NCI-H226 (cell line): ENCODE measurements at regions not wholly inside any gene's neighbourhood (a gene's known extent, or its start where the extent isn't known, plus 50 kb on each side); places are given as distances from the start of the nearest gene placed in this dataset.

Experiments used
- DNase-seq: peaks from one replicate; pipeline ENCODE4 v3.0.0-alpha.2; 2015

GRCh38 chr10:71048971-71049615, 160.7 kb upstream of the PCBD1 start:
- DNase-seq: no peak

- DNase-seq: no peak
Observed at GRCh38 chr10:71049994-71050393, 161.6 kb upstream of the PCBD1 start.

- no peak for DNase-seq
Observed at GRCh38 chr10:71052076-71052660, 160.2 kb upstream of the UNC5B start.

- no peak for DNase-seq
Observed at GRCh38 chr10:71052708-71053107, 159.7 kb upstream of the UNC5B start.

GRCh38 chr10:71053169-71053895, 159.0 kb upstream of the UNC5B start:
- DNase-seq: no peak

- DNase-seq: no peak
Observed at GRCh38 chr10:71058308-71058707, 154.1 kb upstream of the UNC5B start.

GRCh38 chr10:71059054-71059818, 153.1 kb upstream of the UNC5B start:
- no peak for DNase-seq

GRCh38 chr10:71059943-71060342, 152.4 kb upstream of the UNC5B start:
- DNase-seq: no peak

GRCh38 chr10:71060476-71061426, 151.6 kb upstream of the UNC5B start:
- DNase-seq: no peak

GRCh38 chr10:71061472-71061871, 150.9 kb upstream of the UNC5B start:
- no peak for DNase-seq

- DNase-seq: no peak
Observed at GRCh38 chr10:71062156-71062555, 150.2 kb upstream of the UNC5B start.

GRCh38 chr10:71063401-71063800, 149.0 kb upstream of the UNC5B start:
- no peak for DNase-seq

GRCh38 chr10:71064413-71065118, 147.8 kb upstream of the UNC5B start:
- DNase-seq: no peak

- no peak for DNase-seq
Observed at GRCh38 chr10:71065659-71066058, 146.7 kb upstream of the UNC5B start.

- no peak for DNase-seq
Observed at GRCh38 chr10:71066600-71066999, 145.8 kb upstream of the UNC5B start.

- DNase-seq: no peak
Observed at GRCh38 chr10:71067098-71067740, 145.2 kb upstream of the UNC5B start.

- peak; percentile 71 for DNase-seq
Observed at GRCh38 chr10:71068861-71069271, 143.5 kb upstream of the UNC5B start.

GRCh38 chr10:71069909-71070666, 142.3 kb upstream of the UNC5B start:
- DNase-seq: no peak

GRCh38 chr10:71070741-71071140, 141.6 kb upstream of the UNC5B start:
- DNase-seq: no peak

- no peak for DNase-seq
Observed at GRCh38 chr10:71072131-71072822, 140.1 kb upstream of the UNC5B start.
